Caco-2 (cell line): ENCODE measurements at regions not wholly inside any gene's neighbourhood (a gene's known extent, or its start where the extent isn't known, plus 50 kb on each side); places are given as distances from the start of the nearest gene placed in this dataset.

Experiments
- BruUV-seq: library from RNA; stranded (reverse); fragments of 400-500 nt; replicated peaks from 2 replicates; lab custom pipeline; 2021; lab: Mats Ljungman, UMichigan
- CTCF ChIA-PET: fragments of 300-600 bp; sonication (Branson Sonifier 250); formaldehyde crosslinking; loops from one replicate; lab custom pipeline; 2022; ENCODE audit warnings: antibody characterized with exemption; lab: Charles Lee
- POLR2A ChIA-PET: fragments of 300-600 bp; sonication (Branson Sonifier 250); formaldehyde crosslinking; loops from one replicate; lab custom pipeline; 2022; ENCODE audit warnings: antibody characterized with exemption; lab: Charles Lee
- DNase-seq, 2 experiments: peaks; one replicate each; pipeline versions ENCODE4 v3.0.0 to v3.0.0-alpha.2; 2020 to 2022
- H3K27me3 ChIP-seq: replicated peaks from 2 replicates; pipeline ENCODE4 v1.6.0; 2011; ENCODE audit warnings: low read length; ENCODE audit not compliant: control insufficient read depth, insufficient read depth
- H3K36me3 ChIP-seq: 2 replicates; pipeline ENCODE4 v1.5.1; 2011; ENCODE audit warnings: low read length; ENCODE audit not compliant: control insufficient read depth, insufficient read depth
- H3K4me1 ChIP-seq: fragments of 250-450 bp; sonication (Bioruptor Pico); 2 replicates; pipeline ENCODE4 v1.5.1; 2020; ENCODE audit warnings: mild to moderate bottlenecking
- H3K4me3 ChIP-seq: 2 replicates; pipeline ENCODE4 v1.5.1; 2011; ENCODE audit warnings: low read depth, mild to moderate bottlenecking, control low read depth, low read length
- H3K9me3 ChIP-seq: fragments of 250-450 bp; sonication (Bioruptor Pico); 2 replicates; pipeline ENCODE4 v1.5.1; 2020; ENCODE audit warnings: mild to moderate bottlenecking, moderate library complexity
- H3K27ac Mint-ChIP-seq: one replicate; pipeline ENCODE4 v1.8.0; 2022; ENCODE audit warnings: mixed read lengths; ENCODE audit not compliant: unreplicated experiment
- H3K27me3 Mint-ChIP-seq: one replicate; pipeline ENCODE4 v1.8.0; 2022; ENCODE audit warnings: mixed read lengths; ENCODE audit not compliant: insufficient read depth, unreplicated experiment
- H3K36me3 Mint-ChIP-seq: one replicate; pipeline ENCODE4 v1.8.0; 2022; ENCODE audit warnings: mild to moderate bottlenecking, mixed read lengths; ENCODE audit not compliant: insufficient read depth, unreplicated experiment
- H3K4me1 Mint-ChIP-seq: one replicate; pipeline ENCODE4 v1.8.0; 2022; ENCODE audit warnings: low read depth, mixed read lengths; ENCODE audit not compliant: unreplicated experiment
- H3K4me3 Mint-ChIP-seq: one replicate; pipeline ENCODE4 v1.8.0; 2022; ENCODE audit warnings: mild to moderate bottlenecking, moderate library complexity, mixed read lengths; ENCODE audit not compliant: unreplicated experiment
- H3K9me3 Mint-ChIP-seq: one replicate; pipeline ENCODE4 v1.8.0; 2022; ENCODE audit warnings: mixed read lengths; ENCODE audit not compliant: unreplicated experiment
- intact Hi-C: fragments of 100-400 bp; cut with micrococcal nuclease; formaldehyde crosslinking; loops from one replicate; pipeline ENCODE4 v1.10.0; 2022; ENCODE audit not compliant: unreplicated experiment
- TF ChIP-seq, protein P1 (sequence below), 2 experiments: fragments of 200-600 bp in 1 of 2; IDR thresholded peaks; 1 replicate in 1 of 2; 2 replicates in 1 of 2; pipeline versions ENCODE4 v1.5.1 to v1.8.0; 2011 to 2022; ENCODE audit warnings: antibody characterized with exemption in 1 of 2, control low read depth in 1 of 2, inconsistent platforms in 1 of 2, low read depth in 1 of 2, low read length in 1 of 2, mild to moderate bottlenecking in 1 of 2, moderate library complexity in 1 of 2; ENCODE audit not compliant: insufficient read depth in 1 of 2, severe bottlenecking in 1 of 2, unreplicated experiment in 1 of 2

DNA sequence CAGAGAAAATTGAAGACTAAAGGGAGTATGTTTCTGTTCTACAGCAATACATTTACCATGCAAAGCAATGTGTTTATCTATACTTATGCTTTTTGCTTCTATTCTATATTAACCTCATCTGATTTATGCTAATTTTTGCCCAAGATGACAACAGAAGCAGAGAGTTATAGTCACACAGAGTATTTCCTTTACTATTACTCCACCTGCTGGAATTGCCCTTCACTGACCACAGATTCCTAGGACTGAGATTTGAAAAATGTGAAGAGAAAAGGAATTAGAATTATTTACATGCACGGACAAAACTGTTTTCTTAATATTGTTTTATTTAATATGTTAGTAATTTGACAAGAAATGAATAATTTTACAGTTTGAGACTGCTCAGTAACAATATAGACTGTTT lies 745.6 kb downstream of the VGLL3 start:
- no peaks in the 10 kb centered on the region for H3K36me3 ChIP-seq
- Mint-ChIP-seq H3K9me3 (no peaks in the 10 kb centered on the region), H3K4me1 (no peaks in the 10 kb centered on the region), H3K27me3 (no peaks in the 10 kb centered on the region), H3K36me3 (no peaks in the 10 kb centered on the region), H3K27ac (no peak overlapping the region), H3K4me3 (no peak overlapping the region)
- H3K4me3 ChIP-seq = no peak overlapping the region
- no TSS peak for BruUV-seq
- no peaks in the 10 kb centered on the region for H3K27me3 ChIP-seq
- POLR2A ChIA-PET = no interaction called here
- H3K4me1 ChIP-seq = no peaks in the 10 kb centered on the region
- TF ChIP-seq, protein P1, sequence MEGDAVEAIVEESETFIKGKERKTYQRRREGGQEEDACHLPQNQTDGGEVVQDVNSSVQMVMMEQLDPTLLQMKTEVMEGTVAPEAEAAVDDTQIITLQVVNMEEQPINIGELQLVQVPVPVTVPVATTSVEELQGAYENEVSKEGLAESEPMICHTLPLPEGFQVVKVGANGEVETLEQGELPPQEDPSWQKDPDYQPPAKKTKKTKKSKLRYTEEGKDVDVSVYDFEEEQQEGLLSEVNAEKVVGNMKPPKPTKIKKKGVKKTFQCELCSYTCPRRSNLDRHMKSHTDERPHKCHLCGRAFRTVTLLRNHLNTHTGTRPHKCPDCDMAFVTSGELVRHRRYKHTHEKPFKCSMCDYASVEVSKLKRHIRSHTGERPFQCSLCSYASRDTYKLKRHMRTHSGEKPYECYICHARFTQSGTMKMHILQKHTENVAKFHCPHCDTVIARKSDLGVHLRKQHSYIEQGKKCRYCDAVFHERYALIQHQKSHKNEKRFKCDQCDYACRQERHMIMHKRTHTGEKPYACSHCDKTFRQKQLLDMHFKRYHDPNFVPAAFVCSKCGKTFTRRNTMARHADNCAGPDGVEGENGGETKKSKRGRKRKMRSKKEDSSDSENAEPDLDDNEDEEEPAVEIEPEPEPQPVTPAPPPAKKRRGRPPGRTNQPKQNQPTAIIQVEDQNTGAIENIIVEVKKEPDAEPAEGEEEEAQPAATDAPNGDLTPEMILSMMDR (IDR thresholded peaks at IDR 0.05; ENCODE audit: insufficient read depth in 1 of 2, low read depth in 1 of 2, low read length in 1 of 2, severe bottlenecking in 1 of 2, unreplicated experiment in 1 of 2) = peak in 1 of 2 experiments; percentile 31
- no peak for DNase-seq
- CTCF ChIA-PET = no interaction called here
- no peaks in the 10 kb centered on the region for H3K9me3 ChIP-seq
- intact Hi-C loops = loop anchor here (1.0 kb wide), 1 partner anchor 424 kb away; no protein-coding TSS in a partner anchor

DNA sequence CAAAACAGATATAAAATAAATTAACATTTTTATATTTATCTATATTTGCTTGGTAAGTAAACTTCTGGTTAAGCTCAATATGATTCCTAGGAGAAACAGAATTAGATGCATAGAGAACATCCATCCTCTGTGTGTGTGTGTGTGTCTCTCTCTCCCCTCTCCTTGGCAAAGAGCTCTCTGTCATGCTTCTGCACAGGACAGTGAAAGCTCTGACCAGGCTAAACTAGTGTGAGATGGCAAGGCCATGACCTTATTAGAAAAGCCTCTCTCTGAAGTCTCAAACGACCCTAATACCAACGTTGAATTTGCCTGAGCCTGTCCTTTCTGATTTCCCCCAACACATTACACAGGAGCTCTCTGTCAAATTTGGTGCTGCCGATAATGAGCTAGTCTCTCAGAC lies 746.0 kb downstream of the VGLL3 start:
- no peak for DNase-seq
- Mint-ChIP-seq H3K36me3 (no peaks in the 10 kb centered on the region), H3K4me3 (no peak overlapping the region), H3K27me3 (no peaks in the 10 kb centered on the region), H3K9me3 (no peaks in the 10 kb centered on the region), H3K4me1 (no peaks in the 10 kb centered on the region), H3K27ac (no peak overlapping the region)
- H3K4me3 ChIP-seq = no peak overlapping the region
- POLR2A ChIA-PET = no interaction called here
- TF ChIP-seq, protein P1 (IDR thresholded peaks at IDR 0.05; ENCODE audit: insufficient read depth in 1 of 2, low read depth in 1 of 2, low read length in 1 of 2, severe bottlenecking in 1 of 2, unreplicated experiment in 1 of 2) = no peak
- H3K27me3 ChIP-seq = no peaks in the 10 kb centered on the region
- intact Hi-C loops = loop anchor here (1.0 kb wide), 1 partner anchor 424 kb away; no protein-coding TSS in a partner anchor
- no TSS peak for BruUV-seq
- CTCF ChIA-PET = no interaction called here
- no peaks in the 10 kb centered on the region for H3K4me1 ChIP-seq
- no peaks in the 10 kb centered on the region for H3K36me3 ChIP-seq
- H3K9me3 ChIP-seq = no peaks in the 10 kb centered on the region

DNA sequence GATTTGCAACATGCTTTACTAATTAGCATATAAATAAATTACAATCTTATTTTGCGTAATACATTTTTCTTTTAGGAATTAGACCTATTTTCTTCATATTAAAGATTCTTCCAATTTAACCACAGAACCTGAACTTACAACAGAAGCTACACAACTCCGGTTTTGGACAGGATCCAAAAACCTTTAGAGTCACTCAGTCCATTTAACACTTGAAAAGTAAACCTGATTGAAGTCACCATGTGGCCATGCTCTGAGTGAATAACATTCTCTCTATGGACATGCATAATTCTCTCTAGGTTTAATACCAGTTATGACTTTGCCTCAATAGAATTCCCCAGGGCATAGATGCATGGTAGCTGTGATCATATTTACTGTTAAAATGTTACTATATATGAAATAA lies 751.0 kb downstream of the VGLL3 start:
- H3K4me1 Mint-ChIP-seq = no peaks in the 10 kb centered on the region
- Histone ChIP-seq H3K4me1 (no peaks in the 10 kb centered on the region), H3K27me3 (no peaks in the 10 kb centered on the region), H3K36me3 (no peaks in the 10 kb centered on the region), H3K9me3 (no peaks in the 10 kb centered on the region), H3K4me3 (no peak overlapping the region)
- no peaks in the 10 kb centered on the region for H3K27me3 Mint-ChIP-seq
- no TSS peak for BruUV-seq
- TF ChIP-seq, protein P1 (IDR thresholded peaks at IDR 0.05; ENCODE audit: insufficient read depth in 1 of 2, low read depth in 1 of 2, low read length in 1 of 2, severe bottlenecking in 1 of 2, unreplicated experiment in 1 of 2) = no peak
- POLR2A ChIA-PET = no interaction called here
- CTCF ChIA-PET = no interaction called here
- DNase-seq = no peak
- H3K27ac Mint-ChIP-seq = no peak overlapping the region
- no peaks in the 10 kb centered on the region for H3K9me3 Mint-ChIP-seq
- no peaks in the 10 kb centered on the region for H3K36me3 Mint-ChIP-seq
- intact Hi-C loops = no loop called here
- H3K4me3 Mint-ChIP-seq = no peak overlapping the region
